ENCODE measurements at regions not wholly inside any gene's neighbourhood (a gene's known extent, or its start where the extent isn't known, plus 50 kb on each side); places are given as distances from the start of the nearest gene placed in this dataset.

DNA sequence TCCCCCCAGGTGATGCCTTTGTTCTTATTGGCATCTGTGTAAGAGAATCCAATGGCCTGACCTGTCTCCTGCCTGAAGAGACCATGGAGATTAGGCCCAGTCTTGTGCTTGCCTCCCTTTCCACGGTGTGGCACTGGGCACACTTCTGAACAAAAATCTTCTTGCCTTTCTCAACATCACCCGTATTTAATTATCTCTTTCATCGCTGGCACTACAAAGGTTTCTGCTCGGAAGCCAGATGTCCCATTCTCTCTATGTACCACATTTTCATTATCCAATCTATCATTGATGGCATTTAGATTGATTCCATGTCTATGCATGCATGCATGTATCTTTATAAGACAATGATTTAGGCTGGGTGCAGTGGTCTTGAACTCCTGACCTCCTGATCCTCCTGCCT lies 74.3 kb downstream of the SLC25A15 start:
- no peak for TF ChIP-seq CTCF (IDR thresholded peaks at IDR 0.05; ENCODE audit: insufficient read depth, low read length)
- DNase-seq (ENCODE audit: low read depth): no peak
- H3K4me3 ChIP-seq (ENCODE audit: low read depth, low read length): no peak overlapping the region

DNA sequence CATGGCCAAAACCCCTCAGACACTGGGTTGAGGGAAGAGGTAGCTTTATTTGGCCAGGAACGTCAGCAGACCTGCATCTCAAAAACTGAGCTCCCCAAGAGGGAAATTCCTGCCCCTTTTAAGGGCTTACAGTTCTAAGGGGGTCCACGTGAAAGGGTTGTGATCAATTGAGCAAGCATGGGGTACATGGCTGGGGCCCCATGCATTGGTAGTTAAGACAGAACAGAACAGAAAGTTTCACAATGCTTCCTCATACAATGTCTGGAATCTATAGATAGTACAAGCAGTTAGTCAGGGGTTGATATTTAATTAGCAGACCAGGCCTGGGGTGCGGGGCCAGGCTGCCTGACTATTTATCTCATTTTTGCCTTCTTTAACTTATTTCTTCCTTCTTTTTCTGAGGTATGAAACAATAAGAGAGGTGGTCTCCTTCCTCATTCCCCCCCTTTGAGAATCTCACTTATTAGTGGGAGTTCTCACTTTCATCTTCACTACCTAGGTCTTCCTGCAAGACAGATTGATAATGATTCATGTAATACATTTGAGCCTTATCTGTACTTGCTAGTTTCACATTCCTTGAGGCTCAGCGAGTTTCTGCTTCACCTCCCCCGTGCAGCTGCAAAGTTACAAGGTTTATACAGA lies 84.8 kb downstream of the SLC25A15 start:
- DNase-seq (ENCODE audit: low read depth): peak; percentile 10
- no peak for TF ChIP-seq CTCF (IDR thresholded peaks at IDR 0.05; ENCODE audit: insufficient read depth, low read length)
- no peak overlapping the region for H3K4me3 ChIP-seq (ENCODE audit: low read depth, low read length)

- TF ChIP-seq CTCF (IDR thresholded peaks at IDR 0.05; ENCODE audit: insufficient read depth, low read length): no peak
- DNase-seq (ENCODE audit: low read depth): no peak
Measured at GRCh38 chr13:40875044-40875443, 85.6 kb downstream of the SLC25A15 start.

GRCh38 chr13:40875583-40875982 lies 86.2 kb downstream of the SLC25A15 start:
- no peak for DNase-seq (ENCODE audit: low read depth)
- no peak for TF ChIP-seq CTCF (IDR thresholded peaks at IDR 0.05; ENCODE audit: insufficient read depth, low read length)
- H3K4me3 ChIP-seq (ENCODE audit: low read depth, low read length): no peak overlapping the region

More at GRCh38 chr13:40875044-40875443, 85.6 kb downstream of the SLC25A15 start:
- no peak overlapping the region for H3K4me3 ChIP-seq (ENCODE audit: low read depth, low read length)

- no peak for TF ChIP-seq CTCF (IDR thresholded peaks at IDR 0.05; ENCODE audit: insufficient read depth, low read length)
- no peak overlapping the region for H3K4me3 ChIP-seq (ENCODE audit: low read depth, low read length)
- DNase-seq (ENCODE audit: low read depth): no peak
Measured at GRCh38 chr13:40876020-40876738, 86.8 kb downstream of the SLC25A15 start.

- TF ChIP-seq CTCF (IDR thresholded peaks at IDR 0.05; ENCODE audit: insufficient read depth, low read length): no peak
- no peak overlapping the region for H3K4me3 ChIP-seq (ENCODE audit: low read depth, low read length)
- DNase-seq (ENCODE audit: low read depth): no peak
Measured at GRCh38 chr13:40878321-40878720, 88.9 kb downstream of the SLC25A15 start.
